ENCODE measurements at regions not wholly inside any gene's neighbourhood (a gene's known extent, or its start where the extent isn't known, plus 50 kb on each side); places are given as distances from the start of the nearest gene placed in this dataset.

- no peaks in the 10 kb centered on the region for H3K9me3 ChIP-seq (ENCODE audit: low read depth)
- H4K20me1 ChIP-seq (ENCODE audit: low read depth): no peaks in the 10 kb centered on the region
- H3K4me3 ChIP-seq: no peak overlapping the region
- H3K9me3 Mint-ChIP-seq: no peaks in the 10 kb centered on the region
- no peaks in the 10 kb centered on the region for H3K36me3 ChIP-seq
- no peaks in the 10 kb centered on the region for H3K36me3 Mint-ChIP-seq
- no peak overlapping the region for H3K27ac Mint-ChIP-seq
- peaks cover 7% of the 10 kb centered on the region for H3K4me1 ChIP-seq
- H3K27ac ChIP-seq: no peak overlapping the region
- TF ChIP-seq CTCF (IDR thresholded peaks at IDR 0.05) (no peak), EZH2 (IDR thresholded peaks at IDR 0.05) (no peak), EZH2phosphoT487 (IDR thresholded peaks at IDR 0.05) (no peak)
- H3K9ac ChIP-seq: no peak overlapping the region
- DNase-seq (ENCODE audit: low spot score): no peak
- no peak overlapping the region for H2AFZ ChIP-seq (replicated peaks)
- no peaks in the 10 kb centered on the region for H3K79me2 ChIP-seq (ENCODE audit: low read depth)
- H3K4me3 Mint-ChIP-seq: no peak overlapping the region
- peaks cover 14% of the 10 kb centered on the region for H3K27me3 Mint-ChIP-seq (ENCODE audit: insufficient read depth, low read depth)
- H3K4me1 Mint-ChIP-seq: peaks cover 35% of the 10 kb centered on the region
- H3K4me2 ChIP-seq: no peak overlapping the region
- no peaks in the 10 kb centered on the region for H3F3A ChIP-seq (ENCODE audit: low read depth)
- H3K27me3 ChIP-seq: no peaks in the 10 kb centered on the region
Observed at GRCh38 chr11:116512841-116513240, 259.9 kb downstream of the BUD13 start.

- no peaks in the 10 kb centered on the region for H3F3A ChIP-seq (ENCODE audit: low read depth)
- H4K20me1 ChIP-seq (ENCODE audit: low read depth): no peaks in the 10 kb centered on the region
- H3K27ac Mint-ChIP-seq: no peak overlapping the region
- H3K36me3 Mint-ChIP-seq: no peaks in the 10 kb centered on the region
- no peak overlapping the region for H2AFZ ChIP-seq (replicated peaks)
- DNase-seq (ENCODE audit: low spot score): no peak
- no peak overlapping the region for H3K27ac ChIP-seq
- peaks cover 14% of the 10 kb centered on the region for H3K27me3 Mint-ChIP-seq (ENCODE audit: insufficient read depth, low read depth)
- TF ChIP-seq CTCF (IDR thresholded peaks at IDR 0.05): no peak
- no peak overlapping the region for H3K4me3 ChIP-seq
- peaks cover 31% of the 10 kb centered on the region for H3K4me1 Mint-ChIP-seq
- no peaks in the 10 kb centered on the region for H3K9me3 ChIP-seq (ENCODE audit: low read depth)
- H3K9me3 Mint-ChIP-seq: no peaks in the 10 kb centered on the region
- no peak overlapping the region for H3K9ac ChIP-seq
- no peaks in the 10 kb centered on the region for H3K36me3 ChIP-seq
- H3K27me3 ChIP-seq: no peaks in the 10 kb centered on the region
- H3K79me2 ChIP-seq (ENCODE audit: low read depth): no peaks in the 10 kb centered on the region
- H3K4me1 ChIP-seq: peaks cover 7% of the 10 kb centered on the region
- H3K4me3 Mint-ChIP-seq: no peak overlapping the region
- no peak overlapping the region for H3K4me2 ChIP-seq
Observed at GRCh38 chr11:116511684-116512083, 261.1 kb downstream of the BUD13 start.

- H3K4me3 ChIP-seq: no peak overlapping the region
- peaks cover 14% of the 10 kb centered on the region for H3K27me3 Mint-ChIP-seq (ENCODE audit: insufficient read depth, low read depth)
- no peak overlapping the region for H2AFZ ChIP-seq (replicated peaks)
- no peak overlapping the region for H3K9ac ChIP-seq
- no peak overlapping the region for H3K4me2 ChIP-seq
- no peaks in the 10 kb centered on the region for H3K36me3 Mint-ChIP-seq
- H3K4me3 Mint-ChIP-seq: no peak overlapping the region
- peaks cover 10% of the 10 kb centered on the region for H3K4me1 ChIP-seq
- H3F3A ChIP-seq (ENCODE audit: low read depth): no peaks in the 10 kb centered on the region
- TF ChIP-seq CTCF (IDR thresholded peaks at IDR 0.05): no peak
- TF ChIP-seq EZH2 (IDR thresholded peaks at IDR 0.05): no peak
- no peak for TF ChIP-seq EZH2phosphoT487 (IDR thresholded peaks at IDR 0.05)
- H3K4me1 Mint-ChIP-seq: peaks cover 35% of the 10 kb centered on the region
- H3K27ac Mint-ChIP-seq: peak overlapping the region; percentile 29
- no peak overlapping the region for H3K27ac ChIP-seq
- DNase-seq (ENCODE audit: low spot score): peak; percentile 35
- no peaks in the 10 kb centered on the region for H3K79me2 ChIP-seq (ENCODE audit: low read depth)
- H3K9me3 ChIP-seq (ENCODE audit: low read depth): no peaks in the 10 kb centered on the region
- no peaks in the 10 kb centered on the region for H4K20me1 ChIP-seq (ENCODE audit: low read depth)
- H3K36me3 ChIP-seq: no peaks in the 10 kb centered on the region
- H3K9me3 Mint-ChIP-seq: no peaks in the 10 kb centered on the region
- H3K27me3 ChIP-seq: no peaks in the 10 kb centered on the region
Observed at GRCh38 chr11:116510886-116511650, 261.7 kb downstream of the BUD13 start.
